Calu3 (cell line): ENCODE measurements at regions not wholly inside any gene's neighbourhood (a gene's known extent, or its start where the extent isn't known, plus 50 kb on each side); places are given as distances from the start of the nearest gene placed in this dataset.

ENCODE experiments used
- BruUV-seq: library from RNA; stranded (reverse); fragments of 400-500 nt; replicated peaks from 2 replicates; lab custom pipeline; 2021; lab: Mats Ljungman, UMichigan
- CTCF ChIA-PET: fragments of 300-600 bp; sonication (Branson Sonifier 250); formaldehyde crosslinking; loops from one replicate; lab custom pipeline; 2022; ENCODE audit warnings: antibody characterized with exemption; lab: Charles Lee
- DNase-seq: peaks from one replicate; pipeline ENCODE4 v3.0.0; 2022
- H3K27ac Mint-ChIP-seq: one replicate; pipeline ENCODE4 v1.8.0; 2022; ENCODE audit warnings: mixed read lengths; ENCODE audit not compliant: unreplicated experiment
- H3K27me3 Mint-ChIP-seq: one replicate; pipeline ENCODE4 v1.8.0; 2022; ENCODE audit warnings: mixed read lengths; ENCODE audit not compliant: unreplicated experiment
- H3K36me3 Mint-ChIP-seq: one replicate; pipeline ENCODE4 v1.8.0; 2022; ENCODE audit warnings: mild to moderate bottlenecking, moderate library complexity, mixed read lengths; ENCODE audit not compliant: insufficient read depth, unreplicated experiment
- H3K4me1 Mint-ChIP-seq: one replicate; pipeline ENCODE4 v1.8.0; 2022; ENCODE audit warnings: mild to moderate bottlenecking, low read depth, mixed read lengths; ENCODE audit not compliant: unreplicated experiment
- H3K4me3 Mint-ChIP-seq: one replicate; pipeline ENCODE4 v1.8.0; 2022; ENCODE audit warnings: mild to moderate bottlenecking, low read depth, moderate library complexity, mixed read lengths; ENCODE audit not compliant: unreplicated experiment
- H3K9me3 Mint-ChIP-seq: one replicate; pipeline ENCODE4 v1.8.0; 2022; ENCODE audit warnings: low read depth, mixed read lengths; ENCODE audit not compliant: unreplicated experiment
- CTCF ChIP-seq: fragments of 200-600 bp; IDR thresholded peaks from one replicate; pipeline ENCODE4 v1.8.0; 2022; ENCODE audit warnings: antibody characterized with exemption; ENCODE audit not compliant: unreplicated experiment
- intact Hi-C: fragments of 100-400 bp; cut with micrococcal nuclease; formaldehyde crosslinking; loops from one replicate; pipeline ENCODE4 v1.10.0; 2022; ENCODE audit not compliant: unreplicated experiment

- CTCF ChIA-PET: interaction anchor here (1.6 kb wide), 1 partner anchor 466 kb away, joined by 3 read pairs; no protein-coding TSS in a partner anchor
- Mint-ChIP-seq H3K36me3 (no peaks in the 10 kb centered on the region), H3K4me1 (peaks cover 12% of the 10 kb centered on the region), H3K9me3 (no peaks in the 10 kb centered on the region), H3K4me3 (no peak overlapping the region), H3K27ac (no peak overlapping the region), H3K27me3 (no peaks in the 10 kb centered on the region)
- no TSS peak for BruUV-seq
- intact Hi-C loops: loop anchor here (10.0 kb wide), 1 partner anchor 664 kb away; no protein-coding TSS in a partner anchor
- no peak for DNase-seq
- no peak for TF ChIP-seq CTCF
These were observed 505.5 kb downstream of the MAT2B start for GRCh38 chr5:164010900-164011299.

- H3K27ac Mint-ChIP-seq: no peak overlapping the region
- H3K27me3 Mint-ChIP-seq: no peaks in the 10 kb centered on the region
- TF ChIP-seq CTCF: no peak
- CTCF ChIA-PET: interaction anchor here (0.6 to 1.3 kb wide), 8 partner anchors 97 to 492 kb away, joined by 3 to 14 read pairs (median 4); no protein-coding TSS in a partner anchor
- H3K36me3 Mint-ChIP-seq: no peaks in the 10 kb centered on the region
- H3K4me3 Mint-ChIP-seq: no peak overlapping the region
- DNase-seq: no peak
- H3K9me3 Mint-ChIP-seq: no peaks in the 10 kb centered on the region
- no TSS peak for BruUV-seq
- H3K4me1 Mint-ChIP-seq: peaks cover 12% of the 10 kb centered on the region
- intact Hi-C loops: loop anchor here (2.0 to 10.0 kb wide), 2 partner anchors 448 to 662 kb away; no protein-coding TSS in a partner anchor
These were observed 507.0 kb downstream of the MAT2B start for GRCh38 chr5:164012371-164012770.

GRCh38 chr5:164013077-164013670 lies 507.8 kb downstream of the MAT2B start:
- no peaks in the 10 kb centered on the region for H3K36me3 Mint-ChIP-seq
- no peak overlapping the region for H3K4me3 Mint-ChIP-seq
- DNase-seq: peak; percentile 75
- intact Hi-C loops: loop anchor here (1.0 to 10.0 kb wide), 7 partner anchors 244 to 1196 kb away; no protein-coding TSS in a partner anchor
- no TSS peak for BruUV-seq
- peaks cover 12% of the 10 kb centered on the region for H3K4me1 Mint-ChIP-seq
- no peaks in the 10 kb centered on the region for H3K9me3 Mint-ChIP-seq
- no peaks in the 10 kb centered on the region for H3K27me3 Mint-ChIP-seq
- CTCF ChIA-PET: interaction anchor here (0.6 to 1.3 kb wide), 8 partner anchors 98 to 491 kb away, joined by 3 to 14 read pairs (median 4); no protein-coding TSS in a partner anchor
- TF ChIP-seq CTCF: peak; percentile 77
- no peak overlapping the region for H3K27ac Mint-ChIP-seq

- intact Hi-C loops: no loop called here
- no peaks in the 10 kb centered on the region for H3K27me3 Mint-ChIP-seq
- H3K36me3 Mint-ChIP-seq: no peaks in the 10 kb centered on the region
- no peaks in the 10 kb centered on the region for H3K9me3 Mint-ChIP-seq
- no peak overlapping the region for H3K27ac Mint-ChIP-seq
- H3K4me3 Mint-ChIP-seq: no peak overlapping the region
- no peaks in the 10 kb centered on the region for H3K4me1 Mint-ChIP-seq
- no peak for TF ChIP-seq CTCF
- no peak for DNase-seq
- BruUV-seq: no TSS peak
- CTCF ChIA-PET: no interaction called here
These were observed 514.7 kb downstream of the MAT2B start for GRCh38 chr5:164020116-164020515.
